Activated CD8-positive, alpha-beta memory T cell treated with anti-CD3 and anti-CD28 coated beads for 48 hours (primary cell): ENCODE measurements at regions not wholly inside any gene's neighbourhood (a gene's known extent, or its start where the extent isn't known, plus 50 kb on each side); places are given as distances from the start of the nearest gene placed in this dataset.
"Not testable (repeated sequence)": the region's sequence is repeated elsewhere in the genome, so short reads cannot be mapped to it uniquely, and the experiment has no call there.

ENCODE experiments used
- DNase-seq, 3 experiments: peaks; one replicate each; pipeline ENCODE4 v3.0.0-alpha.2; 2020; ENCODE audit warnings: low read depth in 2 of 3, low spot score in 2 of 3

DNA sequence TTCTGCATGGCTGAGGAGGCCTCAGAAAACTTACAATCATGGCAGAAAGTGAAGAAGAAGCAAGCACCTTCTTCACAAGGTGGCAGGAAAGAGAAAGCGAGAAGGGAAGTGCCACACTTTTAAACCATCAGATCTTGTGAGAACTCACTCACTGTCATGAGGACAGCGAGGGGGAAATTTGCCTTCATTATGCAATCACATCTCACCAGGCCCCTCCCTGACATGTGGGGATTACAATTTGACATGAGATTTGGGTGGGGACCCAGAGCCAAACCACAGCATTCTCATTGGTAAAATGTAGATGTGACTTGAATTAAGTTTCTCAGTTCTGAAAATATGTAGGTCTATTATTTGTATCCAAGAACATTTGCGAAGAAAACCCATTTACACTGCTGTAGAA, 854.8 kb downstream of the EPHA4 start:
- DNase-seq: no peak

DNA sequence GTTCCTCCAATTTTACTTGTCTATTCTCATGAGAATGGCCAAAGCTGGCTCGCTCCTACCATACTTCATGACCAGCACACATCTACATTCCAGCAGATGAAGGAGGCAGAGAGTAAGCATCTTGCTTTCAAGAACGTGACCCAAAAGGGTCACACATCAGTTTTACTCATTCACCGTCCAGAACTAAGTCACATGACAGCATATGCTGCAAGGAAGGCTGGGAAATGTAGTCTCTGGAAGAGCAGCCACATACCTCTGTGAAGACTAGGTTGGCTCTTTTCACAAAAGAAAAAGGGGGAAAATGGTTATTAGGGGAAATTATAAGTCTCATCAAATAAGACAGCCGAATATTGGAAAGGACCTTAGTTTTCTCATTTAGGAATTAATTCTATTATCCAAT, 835.3 kb downstream of the EPHA4 start:
- no peak for DNase-seq

DNA sequence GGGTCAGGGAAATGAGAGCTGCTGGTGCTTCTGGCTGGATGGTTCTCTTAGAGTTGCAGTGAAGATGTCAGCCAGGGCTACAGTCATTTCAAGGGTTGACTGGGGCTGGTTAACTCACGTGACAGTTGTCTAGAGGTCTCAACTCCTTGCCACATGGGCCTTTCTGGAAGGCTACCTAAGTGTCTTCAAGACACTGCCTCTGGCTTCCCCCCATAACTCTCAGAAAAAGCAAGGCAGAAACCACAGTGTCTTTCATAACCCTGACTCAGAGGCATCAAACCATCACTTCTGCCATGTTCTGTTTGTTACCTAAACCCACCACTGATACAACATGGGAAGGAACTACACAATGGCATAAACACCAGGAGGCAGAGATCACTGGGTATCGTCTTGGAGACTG, 828.9 kb downstream of the EPHA4 start:
- DNase-seq: no peak

DNA sequence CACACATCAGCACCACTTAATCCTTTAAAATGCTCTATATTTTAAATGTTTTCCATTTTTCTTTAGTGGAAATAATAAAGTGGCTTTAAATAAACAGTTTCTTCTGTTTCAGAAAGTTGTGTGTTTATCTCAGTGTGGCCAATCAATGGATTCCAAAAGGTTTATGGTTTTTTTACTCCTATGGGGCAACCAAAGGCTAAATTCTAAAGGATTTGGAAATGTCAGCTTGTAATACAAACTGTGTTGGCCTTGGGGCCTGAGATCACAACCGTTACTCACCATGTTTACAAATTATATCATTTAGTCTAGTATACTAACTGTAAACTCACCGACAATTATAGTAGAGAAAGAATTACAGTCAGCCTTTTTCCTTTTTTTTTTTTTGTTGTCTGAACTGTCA, 827.2 kb downstream of the EPHA4 start:
- DNase-seq: no peak

DNA sequence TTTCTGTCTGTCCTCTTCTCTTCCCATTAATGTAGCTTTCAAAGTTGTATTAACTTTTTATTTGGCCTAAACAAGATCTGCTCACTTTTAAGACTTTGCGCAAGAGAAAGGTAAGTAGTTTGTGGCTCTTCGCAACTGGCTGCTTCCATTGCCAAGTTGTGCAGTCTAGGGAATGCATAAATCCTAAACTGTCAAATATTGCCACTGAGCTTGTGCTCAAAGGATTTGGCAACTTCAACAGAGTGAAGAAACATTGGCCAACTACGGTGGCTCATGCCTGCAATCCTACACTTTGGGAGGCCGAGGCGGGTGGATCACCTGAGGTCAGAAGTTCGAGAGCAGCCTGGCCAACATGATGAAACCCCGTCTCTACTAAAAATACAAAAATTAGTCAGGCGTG, 826.4 kb downstream of the EPHA4 start:
- DNase-seq: no peak

DNA sequence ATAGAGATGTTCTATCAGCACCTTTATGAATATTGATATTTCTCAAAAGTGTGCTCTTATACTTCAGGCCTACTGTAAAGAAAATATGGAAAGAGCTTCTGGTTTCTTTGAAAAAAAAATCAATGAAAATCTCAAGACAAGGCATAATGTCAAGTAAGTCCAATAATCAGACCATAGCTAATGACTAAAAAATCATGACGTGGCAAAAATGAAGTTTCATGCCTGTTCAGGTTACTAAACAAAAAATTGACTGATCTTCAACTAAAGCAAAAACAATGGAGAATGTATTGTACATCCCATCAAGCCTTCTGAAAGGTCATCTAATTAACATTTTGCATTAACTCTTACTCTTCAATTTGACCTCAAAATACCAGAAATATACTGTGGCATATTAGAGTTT, 824.4 kb downstream of the EPHA4 start:
- no peak for DNase-seq

DNA sequence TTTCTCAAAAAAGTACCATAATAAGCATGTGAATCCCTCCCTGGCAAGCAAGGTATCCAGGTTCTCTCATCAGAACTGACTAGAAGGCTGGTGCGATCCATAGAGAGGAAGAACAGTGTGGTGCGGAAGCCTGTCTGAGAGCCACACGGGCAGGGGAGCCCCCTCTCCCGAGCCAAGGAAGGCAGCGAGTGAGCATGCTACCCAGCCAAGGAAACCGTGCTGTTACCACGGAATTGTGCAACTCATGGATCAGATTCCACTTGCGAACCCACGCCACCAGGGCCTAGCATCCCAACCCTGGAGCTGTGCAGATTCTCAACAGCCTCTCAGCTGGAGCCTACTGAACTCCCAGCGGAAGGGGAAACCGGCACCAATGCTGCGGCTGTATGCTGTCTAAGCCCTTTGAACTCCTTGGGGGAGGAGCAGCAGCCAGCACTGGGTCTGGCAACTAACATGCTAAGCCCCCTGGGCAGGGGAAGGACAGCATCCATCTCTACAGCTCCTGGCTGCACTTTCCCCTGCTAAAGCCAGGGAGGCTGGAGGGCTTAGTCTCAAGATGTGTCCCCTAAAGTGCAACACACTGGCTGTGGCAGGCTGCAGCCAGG, 823.1 kb downstream of the EPHA4 start:
- no peak for DNase-seq

DNA sequence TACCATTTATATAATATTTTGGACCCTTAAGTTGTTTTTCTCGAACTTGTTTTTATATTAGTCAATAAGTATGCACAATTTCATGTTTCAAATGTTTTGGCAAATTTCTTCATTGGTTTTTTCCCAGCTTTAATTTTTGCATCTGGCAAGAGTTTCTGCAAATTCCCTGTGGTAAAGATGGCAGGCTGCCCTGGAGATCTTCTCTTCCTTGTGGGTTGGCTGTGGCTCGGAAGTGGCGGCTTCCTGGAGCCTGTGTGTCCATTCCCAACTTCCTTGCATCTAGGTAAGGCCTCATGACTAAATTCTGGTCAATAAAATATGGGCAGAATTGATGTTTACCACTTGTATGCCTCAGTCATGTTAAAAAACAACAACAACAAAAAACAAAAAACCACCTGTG, 818.6 kb downstream of the EPHA4 start:
- no peak for DNase-seq

DNA sequence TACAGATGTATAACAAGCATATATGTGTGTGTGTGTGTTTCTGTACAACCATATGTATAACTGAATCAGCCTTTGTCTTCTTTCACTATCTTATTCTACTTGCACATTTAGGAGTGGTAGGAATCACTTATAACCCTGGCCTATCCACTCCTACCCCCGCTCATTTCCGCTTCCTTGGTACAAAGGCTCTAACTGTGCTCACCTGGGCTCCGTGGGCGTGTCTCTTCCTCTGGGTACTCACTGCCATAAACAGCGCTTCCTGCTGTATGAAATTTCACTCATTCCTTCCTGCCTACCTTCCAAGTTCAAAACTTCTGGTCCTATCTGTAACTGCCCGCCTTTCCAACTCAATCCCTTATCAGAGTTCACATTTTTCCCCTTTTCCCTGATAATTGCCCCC, 815.5 kb downstream of the EPHA4 start:
- DNase-seq: no peak

DNA sequence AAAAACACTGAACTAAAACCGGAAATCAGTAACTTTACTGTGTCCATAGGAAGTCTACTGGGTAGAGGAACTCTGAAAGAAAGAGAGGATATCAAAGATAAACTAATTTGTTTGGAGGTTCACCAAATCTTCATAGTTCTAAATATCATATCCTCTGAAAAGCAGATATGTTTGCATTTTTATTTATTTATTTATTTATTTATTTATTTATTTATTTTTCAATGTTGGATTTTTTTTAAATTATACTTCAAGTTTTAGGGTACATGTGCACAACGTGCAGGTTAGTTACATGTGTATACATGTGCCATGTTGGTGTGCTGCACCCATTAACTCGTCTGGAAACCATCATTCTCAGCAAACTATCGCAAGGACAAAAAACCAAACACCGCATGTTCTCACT, 813.7 kb downstream of the EPHA4 start:
- DNase-seq: not testable (repeated sequence)

DNA sequence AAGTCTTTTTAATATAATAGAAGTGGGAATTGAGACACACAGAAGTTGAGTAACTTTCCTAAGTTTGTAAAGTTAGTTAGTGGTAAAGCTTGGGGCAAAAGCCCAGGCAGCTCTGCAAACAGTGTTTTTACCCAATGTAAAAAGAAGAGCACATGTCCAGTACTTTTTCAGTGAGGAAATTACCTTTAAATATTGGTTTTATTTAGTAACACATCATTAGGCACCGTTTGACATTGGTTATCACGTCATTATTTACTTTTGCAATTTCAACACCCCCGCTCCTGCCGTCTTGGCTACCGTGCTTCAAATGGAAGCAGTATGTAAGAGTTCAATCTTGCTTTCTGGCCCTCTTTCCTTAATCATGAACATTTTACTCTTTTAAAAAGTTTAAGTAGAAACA, 807.9 kb downstream of the EPHA4 start:
- no peak for DNase-seq

DNA sequence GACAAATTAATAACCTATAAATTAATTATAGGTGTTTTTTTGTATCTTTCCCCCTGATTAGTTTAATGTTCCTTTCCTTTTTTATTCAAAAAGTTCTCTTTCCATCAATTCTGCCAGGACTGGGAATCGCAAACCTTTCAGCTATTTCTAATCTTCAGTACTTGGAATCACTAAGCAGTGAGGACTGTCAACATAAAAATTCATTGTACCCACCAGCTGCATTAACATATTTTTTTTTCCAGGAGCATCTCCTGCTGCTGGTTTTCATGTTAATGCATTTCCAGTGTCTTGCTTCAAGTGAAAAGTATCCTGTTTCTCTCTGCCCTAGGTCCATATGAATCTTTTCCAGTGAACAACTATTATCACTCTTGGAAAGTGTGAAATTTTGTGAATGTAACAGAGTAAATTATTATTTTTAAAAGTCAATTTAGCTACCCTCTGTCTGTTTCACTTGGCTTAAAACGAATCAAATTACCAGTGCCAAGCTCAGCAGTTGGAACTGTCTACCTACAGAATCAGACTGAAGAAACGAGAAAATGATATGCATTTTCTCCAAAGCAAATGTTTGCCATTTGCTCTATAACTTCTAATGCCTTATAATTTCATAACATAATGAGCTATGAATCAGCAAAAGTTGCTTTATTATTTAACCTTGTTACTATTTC, 804.4 kb downstream of the EPHA4 start:
- no peak for DNase-seq

DNA sequence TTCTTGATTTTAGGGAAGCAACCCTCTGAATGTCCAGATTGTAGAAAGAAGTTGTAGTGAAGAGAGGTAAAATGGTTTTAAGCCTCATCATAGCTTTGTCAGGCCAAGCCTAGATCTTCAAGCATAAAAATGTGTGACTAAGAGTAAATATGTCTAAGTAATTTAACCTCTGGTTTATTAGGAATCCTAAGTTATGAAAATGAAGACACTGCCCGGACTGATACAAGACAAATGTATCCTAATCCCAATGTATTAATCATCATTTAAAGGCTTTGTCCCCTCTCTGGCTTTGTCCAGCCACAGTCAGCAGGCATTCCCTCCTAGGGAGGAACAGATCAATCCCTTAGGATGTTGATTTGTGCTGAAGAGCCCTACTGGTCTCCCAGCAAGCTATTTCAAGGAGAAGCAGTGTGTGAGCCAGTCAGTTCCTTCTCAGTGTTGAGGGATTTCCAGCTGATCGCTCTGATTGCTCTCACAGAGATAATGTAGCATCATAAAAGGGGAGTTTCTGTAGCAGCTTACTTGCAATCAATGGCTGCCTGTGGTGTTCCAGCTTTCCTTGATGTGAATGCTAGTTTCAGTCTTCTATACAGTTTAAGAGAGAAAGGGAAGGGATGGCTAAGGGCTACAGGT, 796.1 kb downstream of the EPHA4 start:
- no peak for DNase-seq

DNA sequence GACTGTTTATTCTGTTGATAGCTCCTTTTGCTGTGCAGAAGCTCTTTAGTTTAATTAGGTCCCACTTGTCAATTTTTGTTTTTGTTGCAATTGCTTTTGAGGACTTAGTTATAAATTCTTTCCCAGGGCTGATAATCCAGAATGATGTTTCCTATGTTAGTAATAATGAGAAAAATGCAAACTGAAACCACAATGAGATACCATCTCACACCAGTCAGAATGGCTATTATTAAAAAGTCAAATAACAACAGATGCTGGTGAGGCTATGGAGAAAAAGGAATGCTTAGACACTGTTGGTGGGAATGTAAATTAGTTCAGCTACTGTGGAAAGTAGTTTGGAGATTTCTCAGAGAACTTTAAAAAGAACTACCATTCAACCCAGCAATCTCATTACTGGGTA, 793.0 kb downstream of the EPHA4 start:
- not testable (repeated sequence) for DNase-seq

DNA sequence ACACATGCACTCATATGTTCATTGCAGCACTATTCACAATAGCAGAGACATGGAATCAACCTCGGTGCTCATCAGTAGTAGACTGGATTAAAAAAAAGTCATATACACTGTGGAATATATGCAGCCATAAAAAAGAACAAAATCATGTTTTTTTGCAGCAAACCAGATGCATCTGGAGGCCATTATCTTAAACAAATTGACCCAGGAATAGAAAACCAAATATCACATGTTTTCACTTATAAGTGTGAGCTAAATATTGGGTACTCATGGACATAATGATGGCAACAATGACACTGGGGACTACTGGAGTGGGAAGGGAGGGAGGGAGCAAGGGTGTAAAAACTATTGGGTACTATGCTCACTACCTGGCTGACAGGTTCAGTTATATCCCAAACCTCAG, 792.6 kb downstream of the EPHA4 start:
- no peak for DNase-seq

DNA sequence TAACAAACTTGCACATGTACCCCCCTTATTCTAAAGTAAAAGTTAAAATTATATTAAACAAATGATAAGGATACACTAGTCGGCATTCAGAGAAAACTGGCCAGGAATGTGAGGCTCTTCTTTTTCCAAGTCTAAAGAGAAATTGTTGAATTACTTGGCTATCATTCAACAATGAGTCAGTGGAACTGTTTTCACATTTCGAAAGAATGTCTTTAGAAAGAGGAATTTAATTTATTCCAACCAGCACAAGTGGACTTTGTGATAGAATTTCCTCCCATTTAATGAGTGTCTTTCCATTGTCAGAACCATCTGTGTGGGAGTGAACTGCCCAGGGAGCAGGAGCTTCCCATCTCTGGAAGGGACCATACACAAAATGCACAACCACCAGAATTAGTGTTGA, 792.2 kb downstream of the EPHA4 start:
- DNase-seq: no peak

DNA sequence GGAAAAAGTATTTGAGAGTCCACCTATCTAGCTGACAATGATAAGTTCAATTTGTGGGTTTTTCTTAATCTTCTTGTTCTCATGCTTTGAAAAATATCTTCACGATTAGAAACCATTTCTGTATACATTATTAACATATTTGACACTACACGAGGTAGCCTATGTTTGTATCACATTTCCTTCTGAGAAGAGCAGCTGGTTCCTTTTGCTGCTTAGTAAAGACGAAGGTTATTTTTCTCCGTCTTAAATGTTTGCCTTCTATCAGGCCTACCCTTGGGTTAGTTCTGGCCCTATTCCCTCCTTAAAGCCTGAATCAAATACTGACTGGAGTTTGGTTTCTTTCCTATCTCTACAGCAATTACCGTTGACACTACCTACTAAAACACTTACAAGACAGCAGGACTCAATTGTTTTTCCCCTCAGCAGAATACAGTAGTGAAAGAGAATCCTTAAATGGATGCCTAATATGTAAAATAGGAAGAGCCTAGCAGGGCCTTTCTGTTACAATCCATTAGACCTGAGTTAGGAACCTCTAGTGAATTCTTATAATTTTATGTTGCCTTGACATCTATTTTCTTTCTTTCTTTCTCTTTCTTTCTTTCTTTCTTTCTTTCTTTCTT, 790.4 kb downstream of the EPHA4 start:
- no peak for DNase-seq

DNA sequence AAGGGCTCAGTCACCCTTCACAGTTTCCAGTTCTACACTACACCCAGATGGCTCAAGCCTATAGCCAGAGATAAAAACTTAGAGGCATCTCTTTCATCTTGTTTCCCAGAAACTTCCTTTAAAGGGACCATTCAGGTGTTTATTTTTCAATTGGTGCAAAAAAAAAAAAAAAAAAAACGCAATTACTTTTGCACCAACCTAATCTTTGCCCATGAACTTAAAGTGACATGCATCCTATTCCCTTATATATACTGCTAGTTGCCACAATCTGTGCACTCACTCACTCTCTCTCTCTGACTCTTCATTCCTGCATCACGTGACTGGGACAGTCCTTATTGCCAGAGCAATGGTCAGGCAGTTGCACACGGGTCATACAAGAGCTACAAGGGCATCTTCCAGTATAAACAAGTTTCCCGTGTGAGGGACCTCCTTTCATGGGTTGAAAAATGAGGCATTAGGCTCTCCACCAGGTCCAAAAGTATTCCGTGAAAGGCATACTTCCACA, 789.4 kb downstream of the EPHA4 start:
- DNase-seq: no peak

DNA sequence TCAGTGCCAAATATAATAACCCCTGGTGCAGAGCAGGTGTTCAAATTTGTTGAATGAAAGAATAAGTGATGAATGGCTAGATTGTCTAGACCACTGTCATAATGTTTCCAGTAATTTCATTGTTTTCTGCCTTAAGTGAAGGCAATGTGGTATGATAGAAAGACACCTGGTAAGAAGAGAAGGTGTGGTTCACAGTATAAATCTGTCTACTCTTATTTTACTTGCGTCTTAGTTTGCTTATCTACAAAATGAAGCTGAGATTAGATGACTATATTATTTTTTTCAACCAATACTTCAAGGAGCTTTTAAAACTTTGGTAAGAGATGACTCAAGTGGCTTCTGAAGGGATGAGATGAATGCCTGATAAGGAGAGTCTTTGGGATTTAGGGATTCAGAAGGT, 788.4 kb downstream of the EPHA4 start:
- no peak for DNase-seq

DNA sequence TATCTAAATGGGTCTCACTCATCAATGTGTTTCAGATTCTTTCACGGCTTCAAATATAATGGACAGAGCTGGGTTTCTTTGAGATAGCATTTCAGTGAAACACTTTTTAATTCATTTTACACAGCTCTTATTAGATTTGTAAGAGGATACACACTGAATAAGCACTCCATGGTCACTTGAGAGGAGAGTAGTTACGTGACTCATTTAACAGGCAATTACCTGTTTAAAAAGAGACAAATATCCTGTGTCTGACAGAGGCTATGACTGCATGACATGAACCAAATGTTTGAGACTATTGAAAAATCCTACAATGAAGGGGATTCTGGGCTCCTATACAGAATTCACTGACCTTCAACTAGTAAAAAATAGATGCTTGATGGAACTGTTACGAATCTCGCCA, 786.9 kb downstream of the EPHA4 start:
- DNase-seq: no peak

DNA sequence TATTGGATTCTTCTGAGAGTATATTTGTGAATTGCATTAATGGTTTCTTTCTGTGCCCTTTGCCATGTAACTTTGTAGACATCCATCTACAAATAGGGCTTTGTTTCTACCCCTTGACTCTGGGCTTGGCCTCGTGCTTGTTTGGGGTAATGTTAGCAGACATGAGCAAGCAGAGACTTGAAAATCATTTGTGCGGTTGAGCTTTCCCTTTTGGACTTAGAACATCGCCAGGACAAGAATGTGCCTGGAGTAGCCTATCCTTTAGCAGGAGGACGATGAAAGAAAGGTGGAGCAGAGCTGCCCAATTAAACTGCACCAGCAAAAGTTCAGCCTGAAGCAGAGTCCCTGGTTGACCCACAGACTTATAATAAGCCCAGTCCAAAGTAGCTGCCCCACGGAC, 785.9 kb downstream of the EPHA4 start:
- DNase-seq: no peak

DNA sequence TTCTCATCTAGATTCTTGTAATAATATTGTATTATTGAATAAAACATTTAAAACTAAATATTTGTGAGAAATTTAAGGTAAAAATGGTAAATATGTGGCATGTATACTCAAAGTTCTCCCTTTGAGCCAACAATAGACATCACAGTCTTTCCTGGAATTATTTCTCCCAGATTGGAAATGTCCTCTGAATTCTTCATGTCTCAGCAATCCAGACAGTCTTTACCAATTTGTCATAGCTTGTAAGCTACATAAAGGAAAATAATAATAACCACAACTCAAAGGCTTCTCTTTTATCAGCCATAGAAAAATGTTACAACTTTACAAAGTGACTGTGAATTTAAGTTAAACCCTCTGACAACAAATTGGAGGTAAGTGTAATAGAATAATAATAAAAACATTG, 784.9 kb downstream of the EPHA4 start:
- DNase-seq: no peak
